ENCODE measurements at regions not wholly inside any gene's neighbourhood (a gene's known extent, or its start where the extent isn't known, plus 50 kb on each side); places are given as distances from the start of the nearest gene placed in this dataset.

DNA sequence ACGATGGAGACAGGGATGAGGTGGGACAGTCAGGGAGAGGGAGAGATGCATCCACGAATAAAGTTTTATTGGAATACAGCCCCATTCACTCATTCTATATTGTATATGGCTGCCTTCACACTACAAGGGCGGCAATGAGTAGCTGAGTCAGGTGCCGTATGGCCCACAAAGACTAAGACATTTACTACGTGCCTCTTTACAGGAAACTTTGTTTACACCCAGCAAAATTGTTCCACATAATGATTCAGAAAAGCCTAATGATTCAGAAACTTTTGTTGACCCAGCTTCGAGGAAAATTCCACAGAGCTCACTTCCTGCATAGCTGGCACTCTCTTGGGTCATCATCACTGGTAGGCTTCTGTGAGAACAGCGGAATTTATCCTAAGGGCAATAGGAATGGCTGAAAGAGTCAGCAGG, 87.3 kb upstream of the PEG3 start:
- H3K4me1 ChIP-seq (replicated peaks in 1 of 2; ENCODE audit: control insufficient read depth in 2 of 2, insufficient read depth in 2 of 2, low read length in 2 of 2) = no peaks in the 10 kb centered on the region
- POLR2A ChIA-PET = no interaction called here
- 1% methylated on average over 7 of the region's 7 CpGs for WGBS (ENCODE audit: insufficient coverage, low coverage, missing lambda C conversion rate)
- intact Hi-C loops (cut with micrococcal nuclease) (no loop called here), in situ Hi-C loops (cut with MboI) (no loop called here)
- TF ChIP-seq FOXK2 (conservative IDR thresholded peaks at IDR 0.05 in 1 of 2, IDR thresholded peaks at IDR 0.05 in 1 of 2; ENCODE audit: low read depth in 2 of 2) (no peak), SMAD3 (CRISPR knock-in tag; conservative IDR thresholded peaks at IDR 0.05) (no peak), ZNF175 (CRISPR knock-in tag; IDR thresholded peaks at IDR 0.05; ENCODE audit: low read depth) (no peak), GTF2A2 (tag; IDR thresholded peaks at IDR 0.05) (no peak), ZFPM2 (CRISPR knock-in tag; IDR thresholded peaks at IDR 0.05) (no peak), PHB (CRISPR knock-in tag; IDR thresholded peaks at IDR 0.05) (no peak), XRCC3 (IDR thresholded peaks at IDR 0.05) (no peak), DMBX1 (CRISPR knock-in tag; IDR thresholded peaks at IDR 0.05; ENCODE audit: borderline replicate concordance) (no peak), SMARCB1 (IDR thresholded peaks at IDR 0.05; ENCODE audit: insufficient read length, low read depth) (no peak), MECOM (CRISPR knock-in tag; IDR thresholded peaks at IDR 0.05) (no peak), PHTF2 (CRISPR knock-in tag; IDR thresholded peaks at IDR 0.05) (no peak)
- TF ChIP-seq, protein P1, sequence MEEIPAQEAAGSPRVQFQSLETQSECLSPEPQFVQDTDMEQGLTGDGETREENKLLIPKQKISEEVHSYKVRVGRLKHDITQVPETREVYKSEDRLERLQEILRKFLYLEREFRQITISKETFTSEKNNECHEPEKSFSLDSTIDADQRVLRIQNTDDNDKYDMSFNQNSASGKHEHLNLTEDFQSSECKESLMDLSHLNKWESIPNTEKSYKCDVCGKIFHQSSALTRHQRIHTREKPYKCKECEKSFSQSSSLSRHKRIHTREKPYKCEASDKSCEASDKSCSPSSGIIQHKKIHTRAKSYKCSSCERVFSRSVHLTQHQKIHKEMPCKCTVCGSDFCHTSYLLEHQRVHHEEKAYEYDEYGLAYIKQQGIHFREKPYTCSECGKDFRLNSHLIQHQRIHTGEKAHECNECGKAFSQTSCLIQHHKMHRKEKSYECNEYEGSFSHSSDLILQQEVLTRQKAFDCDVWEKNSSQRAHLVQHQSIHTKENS (CRISPR knock-in tag; IDR thresholded peaks at IDR 0.05) = no peak
- TF ChIP-seq, protein P2, sequence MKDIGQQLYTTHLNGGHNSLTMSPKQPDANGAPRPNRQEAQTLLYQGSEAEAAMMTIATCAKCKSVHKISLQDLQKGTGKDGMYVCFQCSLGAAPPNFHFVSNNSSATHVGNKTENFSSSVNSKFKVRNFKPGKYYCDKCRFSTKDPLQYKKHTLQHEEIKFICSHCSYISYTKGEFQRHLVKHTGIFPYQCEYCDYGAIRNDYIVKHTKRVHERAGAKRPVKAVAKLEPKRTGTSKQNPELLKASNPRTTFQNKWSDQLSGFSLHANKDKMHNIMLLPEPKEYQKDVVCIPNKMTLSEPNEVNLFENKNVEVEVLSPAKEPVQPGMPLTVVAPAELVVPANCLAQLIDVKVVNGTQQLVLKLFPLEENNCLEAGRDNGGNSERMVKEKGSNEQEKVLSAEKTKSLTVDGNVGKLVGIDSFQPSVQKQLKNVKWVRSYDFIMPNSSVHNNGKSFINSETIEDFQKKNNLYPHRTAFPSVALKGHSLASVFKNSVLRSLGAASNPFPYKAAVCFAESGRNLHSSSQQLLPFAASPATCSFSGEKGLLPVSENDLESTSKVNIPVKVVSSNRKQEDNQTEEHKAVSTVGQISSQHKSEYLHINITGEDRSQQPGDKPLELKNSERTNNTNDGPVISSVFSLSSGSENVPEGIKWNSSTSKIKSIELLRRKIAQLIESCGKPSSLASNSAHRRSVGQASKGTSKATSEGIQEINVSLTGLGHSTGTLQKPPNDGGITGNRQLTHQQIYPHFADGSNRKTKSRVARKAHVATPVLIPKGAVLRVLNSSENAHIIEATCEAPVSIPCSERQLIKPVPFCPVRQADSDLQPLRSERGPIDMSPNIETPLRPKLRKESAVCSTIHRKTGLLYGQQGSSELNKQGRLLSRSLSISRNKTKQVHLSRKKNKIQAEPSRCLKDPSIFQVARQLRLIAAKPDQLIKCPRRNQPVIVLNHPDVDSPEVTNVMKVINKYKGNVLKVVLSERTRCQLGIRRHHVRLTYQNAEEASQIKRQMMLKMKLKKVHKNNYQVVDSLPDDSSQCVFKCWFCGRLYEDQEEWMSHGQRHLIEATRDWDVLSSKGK (CRISPR knock-in tag; IDR thresholded peaks at IDR 0.05) = no peak
- DNase-seq (ENCODE audit: extremely low read depth in 1 of 4, low spot score in 3 of 4) = no peak
- no peak overlapping the region for H3K4me2 ChIP-seq (ENCODE audit: insufficient read depth, low read length)
- H2AFZ ChIP-seq (ENCODE audit: low read depth, low read length) = no peak overlapping the region
- H3K9me1 ChIP-seq (ENCODE audit: control insufficient read depth, insufficient read depth, low read length) = no peaks in the 10 kb centered on the region
- CTCF ChIA-PET (ENCODE audit: low intra/inter-chr PET ratio) = no interaction called here
- no peak overlapping the region for H3K4me3 ChIP-seq
- BruUV-seq (replicated peaks) = no TSS peak
- no peaks in the 10 kb centered on the region for H4K20me1 ChIP-seq (replicated peaks; ENCODE audit: control insufficient read depth, insufficient read depth, low read length)
- H3K27me3 ChIP-seq (ENCODE audit: control insufficient read depth in 2 of 2, insufficient read depth in 2 of 2, low read length in 2 of 2) = no peaks in the 10 kb centered on the region
- no peaks in the 10 kb centered on the region for H3K79me2 ChIP-seq (ENCODE audit: control insufficient read depth, insufficient read depth, low read length)
- H3K9ac ChIP-seq (ENCODE audit: insufficient read depth in 1 of 2, low read depth in 2 of 2, low read length in 2 of 2) = no peak overlapping the region
- no peaks in the 10 kb centered on the region for H3K36me3 ChIP-seq (ENCODE audit: control insufficient read depth, insufficient read depth, low read length)
- H3K9me3 ChIP-seq (replicated peaks; ENCODE audit: control insufficient read depth, insufficient read depth, low read depth, low read length) = no peaks in the 10 kb centered on the region; the same call in 1 of the 2 replicates
- no peak for FAIRE-seq
- no peak for ATAC-seq
- no peak overlapping the region for H3K27ac ChIP-seq (ENCODE audit: extremely low read depth, low read depth, low read length)

Measured in K562 (cell line).